Keratinocyte (primary cell): ENCODE measurements at regions not wholly inside any gene's neighbourhood (a gene's known extent, or its start where the extent isn't known, plus 50 kb on each side); places are given as distances from the start of the nearest gene placed in this dataset.

Experiments
- DNase-seq: peaks from one replicate; pipeline ENCODE4 v3.0.0-alpha.2; 2011; ENCODE audit warnings: low read depth, missing footprints, low spot score
- FAIRE-seq: peaks from 2 replicates; lab custom pipeline; 2011; peaks lifted over from hg19 to GRCh38; lab: Jason Lieb, UNC
- H2AFZ ChIP-seq: 2 replicates; pipeline ENCODE4 v1.6.0; 2012; ENCODE audit warnings: low read length, control low read depth, inconsistent platforms; ENCODE audit not compliant: control insufficient read depth
- H3K27ac ChIP-seq: 2 replicates; pipeline ENCODE4 v1.5.1; 2011; ENCODE audit warnings: low read length; ENCODE audit not compliant: control insufficient read depth, insufficient read depth
- H3K27me3 ChIP-seq: 3 replicates; pipeline ENCODE4 v1.6.0; 2011; ENCODE audit warnings: low read length; ENCODE audit not compliant: control insufficient read depth, insufficient read depth; ENCODE audit errors: extremely low read depth
- H3K36me3 ChIP-seq, 2 experiments: 2 replicates in 1 of 2; 3 replicates in 1 of 2; pipeline ENCODE4 v1.5.1; 2011; ENCODE audit warnings: low read length in 2 of 2, mild to moderate bottlenecking in 1 of 2; ENCODE audit not compliant: control insufficient read depth in 2 of 2, insufficient read depth in 2 of 2; ENCODE audit errors: extremely low read depth in 1 of 2
- H3K4me1 ChIP-seq: 3 replicates; pipeline ENCODE4 v1.5.1; 2011; ENCODE audit warnings: low read length; ENCODE audit not compliant: control insufficient read depth, insufficient read depth; ENCODE audit errors: extremely low read depth
- H3K4me2 ChIP-seq: 3 replicates; pipeline ENCODE4 v1.6.0; 2011; ENCODE audit warnings: low read depth, low read length; ENCODE audit not compliant: control insufficient read depth, insufficient read depth; ENCODE audit errors: extremely low read depth
- H3K4me3 ChIP-seq, 3 experiments: fragments of 200-600 bp in 1 of 3; sonication (generic) in 1 of 3; 2 replicates in 2 of 3; 3 replicates in 1 of 3; pipeline ENCODE4 v1.5.1; 2011 to 2016; ENCODE audit warnings: low read length in 3 of 3, mild to moderate bottlenecking in 3 of 3, control low read depth in 2 of 3, inconsistent platforms in 1 of 3, low read depth in 1 of 3, mixed read lengths in 1 of 3, mixed run types in 1 of 3, moderate library complexity in 1 of 3; ENCODE audit not compliant: control insufficient read depth in 2 of 3, insufficient read depth in 2 of 3; ENCODE audit errors: extremely low read depth in 1 of 3
- H3K79me2 ChIP-seq: 2 replicates; pipeline ENCODE4 v1.6.0; 2012; ENCODE audit warnings: low read length; ENCODE audit not compliant: control insufficient read depth, insufficient read depth
- H3K9ac ChIP-seq: 3 replicates; pipeline ENCODE4 v1.6.0; 2011; ENCODE audit warnings: low read length; ENCODE audit not compliant: control insufficient read depth, insufficient read depth; ENCODE audit errors: extremely low read depth
- H3K9me1 ChIP-seq: 3 replicates; pipeline ENCODE4 v1.6.0; 2011; ENCODE audit warnings: low read length; ENCODE audit not compliant: control insufficient read depth, insufficient read depth; ENCODE audit errors: extremely low read depth
- H3K9me3 ChIP-seq: 2 replicates; pipeline ENCODE4 v1.5.1; 2012; ENCODE audit warnings: low read depth, low read length; ENCODE audit not compliant: control insufficient read depth
- H4K20me1 ChIP-seq: 3 replicates; pipeline ENCODE4 v1.6.0; 2011; ENCODE audit warnings: low read length; ENCODE audit not compliant: control insufficient read depth, insufficient read depth; ENCODE audit errors: extremely low read depth
- CTCF ChIP-seq, 3 experiments: IDR thresholded peaks in 1 of 3; conservative IDR thresholded peaks in 1 of 3; optimal IDR thresholded peaks in 1 of 3; 2 replicates in 2 of 3; 3 replicates in 1 of 3; pipeline versions ENCODE3 to v1.5.1; 2011; ENCODE audit warnings: low read length in 3 of 3, mild to moderate bottlenecking in 3 of 3, moderate library complexity in 2 of 3, control low read depth in 1 of 3, inconsistent platforms in 1 of 3; ENCODE audit not compliant: insufficient read depth in 2 of 3; ENCODE audit errors: extremely low read depth in 1 of 3
- EZH2 ChIP-seq: IDR thresholded peaks from one replicate; pipeline ENCODE4 v1.6.1; 2012; ENCODE audit warnings: inconsistent platforms, mild to moderate bottlenecking, low read length, moderate library complexity
- dilution Hi-C: fragments of 300-500 bp; cut with MboI; formaldehyde crosslinking; loops from one replicate; pipeline ENCODE4 v1.7.0; 2020; ENCODE audit warnings: low sequenced_read_pairs; ENCODE audit not compliant: extremely low pct_ligation_motif_present

DNA sequence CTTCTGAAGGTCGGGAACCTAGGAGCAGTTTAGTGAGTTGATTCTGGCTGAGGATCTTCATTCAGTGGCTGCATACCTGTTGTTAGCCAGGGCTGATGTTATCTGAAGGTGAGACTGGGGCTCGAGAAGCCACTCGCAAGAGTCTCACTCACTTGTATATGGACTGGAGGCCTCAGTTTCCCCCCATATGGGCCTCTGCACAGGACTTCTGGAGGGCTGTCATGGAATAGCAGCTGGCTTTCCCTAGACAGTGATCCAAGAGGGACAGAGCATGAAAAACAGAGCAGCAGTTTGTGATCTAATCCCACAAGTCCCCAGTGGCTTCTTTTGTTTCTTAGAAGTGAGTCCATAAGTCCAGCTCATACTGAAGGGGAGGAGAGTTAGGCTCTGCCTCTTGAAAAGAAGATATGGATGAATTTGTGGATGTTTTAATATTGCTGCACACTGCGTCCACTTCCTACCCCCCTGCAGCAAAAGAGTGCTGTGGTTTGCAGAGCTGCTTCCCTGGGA is 623.4 kb downstream of the CDH26 start:
- no peak overlapping the region for H3K4me2 ChIP-seq
- no peak for FAIRE-seq
- no peak for TF ChIP-seq EZH2
- no peak for TF ChIP-seq CTCF (optimal IDR thresholded peaks at IDR 0.05 in 1 of 3, IDR thresholded peaks at IDR 0.05 in 1 of 3, conservative IDR thresholded peaks at IDR 0.05 in 1 of 3; ENCODE audit: extremely low read depth in 1 of 3, insufficient read depth in 2 of 3, low read length in 3 of 3)

GRCh38 chr20:60583741-60584140 is 625.5 kb downstream of the CDH26 start:
- FAIRE-seq (peak; percentile 86), DNase-seq (peak; percentile 75)

More for the DNA sequence above, 623.4 kb downstream of the CDH26 start:
- Histone ChIP-seq H3K4me1 (peaks cover 19% of the 10 kb centered on the region), H3K79me2 (no peaks in the 10 kb centered on the region), H3K9me3 (no peaks in the 10 kb centered on the region), H3K9me1 (no peaks in the 10 kb centered on the region), H3K27ac (no peak overlapping the region), H4K20me1 (no peaks in the 10 kb centered on the region), H3K36me3 (no peaks in the 10 kb centered on the region), H3K9ac (no peak overlapping the region), H2AFZ (no peak overlapping the region), H3K4me3 (no peak overlapping the region), H3K27me3 (no peaks in the 10 kb centered on the region)
- dilution Hi-C loops = no loop called here
- DNase-seq = no peak

More at GRCh38 chr20:60583741-60584140, 625.5 kb downstream of the CDH26 start:
- H3K79me2 ChIP-seq = no peaks in the 10 kb centered on the region
- peak overlapping the region; percentile 2 for H3K4me2 ChIP-seq
- peaks cover 19% of the 10 kb centered on the region for H3K4me1 ChIP-seq
- H3K4me3 ChIP-seq = no peak overlapping the region
- H3K27ac ChIP-seq = peak overlapping the region; percentile 88
- H3K9me3 ChIP-seq = no peaks in the 10 kb centered on the region
- H2AFZ ChIP-seq = no peak overlapping the region
- H3K9ac ChIP-seq = peak overlapping the region; percentile 59
- no peaks in the 10 kb centered on the region for H3K36me3 ChIP-seq
- dilution Hi-C loops = no loop called here
- H4K20me1 ChIP-seq = no peaks in the 10 kb centered on the region
- no peaks in the 10 kb centered on the region for H3K9me1 ChIP-seq
- TF ChIP-seq EZH2 (no peak), CTCF (optimal IDR thresholded peaks at IDR 0.05 in 1 of 3, IDR thresholded peaks at IDR 0.05 in 1 of 3, conservative IDR thresholded peaks at IDR 0.05 in 1 of 3; ENCODE audit: extremely low read depth in 1 of 3, insufficient read depth in 2 of 3, low read length in 3 of 3) (no peak)
- H3K27me3 ChIP-seq = no peaks in the 10 kb centered on the region
